ENCODE measurements at regions not wholly inside any gene's neighbourhood (a gene's known extent, or its start where the extent isn't known, plus 50 kb on each side); places are given as distances from the start of the nearest gene placed in this dataset.

- TF ChIP-seq CTCF (conservative IDR thresholded peaks at IDR 0.05; ENCODE audit: low read depth, low read length) (no peak), EZH2 (IDR thresholded peaks at IDR 0.05; ENCODE audit: borderline replicate concordance, low read depth, low read length, poor library complexity, severe bottlenecking) (no peak)
These were observed 124.2 kb upstream of the GUCY1A1 start for GRCh38 chr4:155542415-155542814.
